ENCODE measurements at regions not wholly inside any gene's neighbourhood (a gene's known extent, or its start where the extent isn't known, plus 50 kb on each side); places are given as distances from the start of the nearest gene placed in this dataset.

- TF ChIP-seq CTCF (IDR thresholded peaks at IDR 0.05) (no peak), ZFX (IDR thresholded peaks at IDR 0.05; ENCODE audit: borderline replicate concordance) (no peak)
These were observed 223.1 kb upstream of the CNTN6 start for GRCh38 chr3:869734-870133.
